HEK293 (cell line): ENCODE measurements at regions not wholly inside any gene's neighbourhood (a gene's known extent, or its start where the extent isn't known, plus 50 kb on each side); places are given as distances from the start of the nearest gene placed in this dataset.

ENCODE experiments used
- CTCF ChIA-PET: fragments of 350-600 bp; formaldehyde crosslinking; extraction: SDS; loops from one replicate; lab custom pipeline; 2021; ENCODE audit warnings: antibody characterized with exemption; lab: Yijun Ruan, JAX
- POLR2A ChIA-PET: fragments of 300-600 bp; formaldehyde crosslinking; extraction: SDS; loops from one replicate; lab custom pipeline; 2020; ENCODE audit warnings: antibody characterized with exemption, inconsistent platforms; lab: Yijun Ruan, JAX
- H3K27ac ChIP-seq: fragments of 200-500 bp; sonication (Bioruptor generic); 2 replicates; pipeline ENCODE4 v1.5.1; 2014; ENCODE audit warnings: low read depth, low read length, control low read depth, inconsistent platforms; ENCODE audit errors: extremely low read depth
- H3K36me3 ChIP-seq, 2 experiments: fragments of 200-500 bp in 1 of 2; sonication (Bioruptor generic) in 1 of 2; 1 replicate in 1 of 2; 2 replicates in 1 of 2; pipeline ENCODE4 v1.5.1; 2014 to 2017; ENCODE audit warnings: inconsistent platforms in 2 of 2, low read length in 2 of 2; ENCODE audit not compliant: control insufficient read depth in 2 of 2, insufficient read depth in 1 of 2
- H3K4me1 ChIP-seq: fragments of 200-500 bp; sonication (Bioruptor generic); 2 replicates; pipeline ENCODE4 v1.5.1; 2014; ENCODE audit warnings: mild to moderate bottlenecking, low read length, inconsistent platforms; ENCODE audit not compliant: control insufficient read depth, insufficient read depth
- H3K4me3 ChIP-seq: 2 replicates; pipeline ENCODE4 v1.5.1; 2011; ENCODE audit warnings: low read depth, mild to moderate bottlenecking, control low read depth, low read length, moderate library complexity
- H3K9me3 ChIP-seq: fragments of 200-500 bp; sonication (Bioruptor generic); 2 replicates; pipeline ENCODE4 v1.5.1; 2014; ENCODE audit warnings: low read depth, low read length, inconsistent platforms; ENCODE audit not compliant: control insufficient read depth, insufficient read depth
- AEBP2 ChIP-seq: fragments of 450-650 bp; formaldehyde crosslinking; IDR thresholded peaks from 2 replicates; pipeline ENCODE4 v1.5.1; 2016; ENCODE audit warnings: missing biosample characterization, missing genetic modification characterization, borderline replicate concordance
- BCL6B ChIP-seq: fragments of 450-650 bp; formaldehyde crosslinking; IDR thresholded peaks from 2 replicates; pipeline ENCODE4 v1.5.1; 2017; ENCODE audit warnings: missing biosample characterization, missing genetic modification characterization
- EGR2 ChIP-seq: fragments of 450-650 bp; formaldehyde crosslinking; IDR thresholded peaks from 2 replicates; pipeline ENCODE4 v1.5.1; 2016; ENCODE audit warnings: low read depth, missing biosample characterization, missing genetic modification characterization
- FEZF1 ChIP-seq: fragments of 450-650 bp; formaldehyde crosslinking; IDR thresholded peaks from 2 replicates; pipeline ENCODE4 v1.5.1; 2016; ENCODE audit warnings: missing biosample characterization, missing genetic modification characterization
- GLI2 ChIP-seq: fragments of 450-650 bp; formaldehyde crosslinking; IDR thresholded peaks from 2 replicates; pipeline ENCODE4; 2017; ENCODE audit warnings: missing biosample characterization, missing genetic modification characterization, low read depth, borderline replicate concordance
- KLF8 ChIP-seq: fragments of 450-650 bp; formaldehyde crosslinking; IDR thresholded peaks from 2 replicates; pipeline ENCODE4 v1.5.1; 2016; ENCODE audit warnings: missing biosample characterization, missing genetic modification characterization
- MEIS1 ChIP-seq: sonication (generic); formaldehyde crosslinking; IDR thresholded peaks from 2 replicates; pipeline ENCODE4 v1.8.1; 2022; ENCODE audit warnings: missing genetic modification reagents, mild to moderate bottlenecking, borderline replicate concordance
- OVOL3 ChIP-seq: fragments of 450-650 bp; formaldehyde crosslinking; IDR thresholded peaks from 2 replicates; pipeline ENCODE4 v1.5.1; 2016; ENCODE audit warnings: missing biosample characterization, missing genetic modification characterization
- PATZ1 ChIP-seq: fragments of 450-650 bp; formaldehyde crosslinking; IDR thresholded peaks from 2 replicates; pipeline ENCODE4 v1.5.1; 2016; ENCODE audit warnings: missing biosample characterization, missing genetic modification characterization
- SP7 ChIP-seq: fragments of 450-650 bp; formaldehyde crosslinking; IDR thresholded peaks from 2 replicates; pipeline ENCODE4 v1.5.1; 2016; ENCODE audit warnings: missing biosample characterization, missing genetic modification characterization
- YY2 ChIP-seq: fragments of 450-650 bp; formaldehyde crosslinking; IDR thresholded peaks from 2 replicates; pipeline ENCODE4 v1.5.1; 2016; ENCODE audit warnings: missing biosample characterization, missing genetic modification characterization
- ZBTB21 ChIP-seq: fragments of 450-650 bp; formaldehyde crosslinking; IDR thresholded peaks from 2 replicates; pipeline ENCODE4 v1.5.1; 2017; ENCODE audit warnings: missing biosample characterization, missing genetic modification characterization
- ZFP37 ChIP-seq: fragments of 450-650 bp; formaldehyde crosslinking; IDR thresholded peaks from 2 replicates; pipeline ENCODE4 v1.5.1; 2016; ENCODE audit warnings: missing biosample characterization, missing genetic modification characterization
- ZNF114 ChIP-seq: fragments of 450-650 bp; formaldehyde crosslinking; IDR thresholded peaks from 2 replicates; pipeline ENCODE4 v1.5.0; 2017; ENCODE audit warnings: missing biosample characterization, missing genetic modification characterization
- ZNF16 ChIP-seq: fragments of 450-650 bp; formaldehyde crosslinking; IDR thresholded peaks from 2 replicates; pipeline ENCODE4 v1.5.1; 2016; ENCODE audit warnings: low read depth, missing biosample characterization, missing genetic modification characterization
- ZNF19 ChIP-seq: fragments of 450-650 bp; formaldehyde crosslinking; IDR thresholded peaks from 2 replicates; pipeline ENCODE4; 2016; ENCODE audit warnings: missing biosample characterization, missing genetic modification characterization, low read depth
- ZNF2 ChIP-seq: fragments of 450-650 bp; formaldehyde crosslinking; IDR thresholded peaks from 2 replicates; pipeline ENCODE4 v1.5.1; 2016; ENCODE audit warnings: missing biosample characterization, missing genetic modification characterization
- ZNF423 ChIP-seq: fragments of 450-650 bp; formaldehyde crosslinking; IDR thresholded peaks from 2 replicates; pipeline ENCODE4 v1.5.1; 2016; ENCODE audit warnings: missing biosample characterization, missing genetic modification characterization
- ZNF544 ChIP-seq: fragments of 450-650 bp; formaldehyde crosslinking; IDR thresholded peaks from 2 replicates; pipeline ENCODE4 v1.5.0; 2017; ENCODE audit warnings: missing biosample characterization, missing genetic modification characterization
- ZNF596 ChIP-seq: fragments of 450-650 bp; IDR thresholded peaks from 2 replicates; pipeline ENCODE4 v1.5.0; 2018; ENCODE audit warnings: missing biosample characterization, mild to moderate bottlenecking, missing genetic modification characterization, moderate library complexity
- ZNF692 ChIP-seq: fragments of 450-650 bp; formaldehyde crosslinking; IDR thresholded peaks from 2 replicates; pipeline ENCODE4 v1.5.1; 2016; ENCODE audit warnings: missing biosample characterization, missing genetic modification characterization
- TF ChIP-seq, protein P1 (sequence below): fragments of 450-650 bp; formaldehyde crosslinking; IDR thresholded peaks from 2 replicates; pipeline ENCODE4; 2016; ENCODE audit warnings: missing biosample characterization, missing genetic modification characterization
- TF ChIP-seq, protein P2 (sequence below): sonication (generic); formaldehyde crosslinking; IDR thresholded peaks from 2 replicates; pipeline ENCODE4 v1.8.1; 2022; ENCODE audit warnings: mild to moderate bottlenecking, moderate library complexity, missing genetic modification reagents

DNA sequence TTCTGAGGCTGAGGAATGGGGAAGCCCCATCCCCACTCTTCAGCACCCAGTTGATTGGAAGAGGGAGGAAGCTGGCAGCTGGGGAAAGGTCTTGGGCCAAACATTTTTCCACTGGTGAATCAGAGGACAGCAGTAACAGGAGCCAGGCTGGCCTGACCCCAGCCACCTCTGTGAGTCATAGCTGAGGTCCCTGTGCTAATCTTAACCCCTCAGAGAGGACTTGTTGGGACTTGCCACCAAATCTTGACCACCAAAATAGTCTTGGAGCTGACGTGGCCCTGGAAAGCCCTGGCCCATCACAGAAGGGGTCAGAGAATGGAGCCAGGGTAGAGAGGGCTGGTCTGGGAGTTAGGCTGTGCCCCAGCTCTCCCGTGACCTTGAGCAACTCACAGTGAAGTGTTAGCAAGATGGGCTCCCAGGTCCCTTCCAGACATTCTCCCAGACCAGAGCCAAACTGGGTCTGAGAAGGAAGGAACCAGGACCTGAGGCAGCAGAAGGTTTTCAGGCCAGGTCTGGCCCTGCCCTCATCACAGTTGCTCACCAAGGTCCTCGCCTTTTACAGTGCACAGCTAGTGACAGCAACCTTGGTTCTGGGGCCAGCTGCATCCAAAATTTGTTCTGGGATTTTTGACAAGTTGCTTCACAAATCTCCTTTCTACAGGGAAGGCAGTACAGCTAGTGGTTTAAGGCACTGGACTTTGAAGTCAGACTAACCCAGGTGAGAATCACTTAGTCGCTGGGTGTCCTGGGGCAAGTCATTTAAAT is 266.6 kb downstream of the CYP26B1 start:
- peaks cover 2% of the 10 kb centered on the region; the same call in 1 of the 2 replicates for H3K4me1 ChIP-seq
- H3K9me3 ChIP-seq, result no peaks in the 10 kb centered on the region
- no peak overlapping the region for H3K4me3 ChIP-seq
- ChIA-PET CTCF (interaction anchor here (0.9 to 1.6 kb wide), 3 partner anchors 8 to 43 kb away, joined by 4 to 6 read pairs (median 4); no protein-coding TSS in a partner anchor), POLR2A (interaction anchor here (0.6 kb wide), 1 partner anchor 657 kb away, joined by 4 read pairs; no protein-coding TSS in a partner anchor)
- H3K36me3 ChIP-seq, result no peaks in the 10 kb centered on the region
- H3K27ac ChIP-seq, result no peak overlapping the region
- TF ChIP-seq ZNF16 (tag by site-specific recombination), result no peak
- TF ChIP-seq OVOL3, result no peak
- TF ChIP-seq ZNF544, result no peak
- TF ChIP-seq ZBTB21 (tag by site-specific recombination), result no peak
- TF ChIP-seq ZNF2 (tag by site-specific recombination), result no peak
- TF ChIP-seq GLI2 (tag by site-specific recombination), result no peak
- TF ChIP-seq, protein P1, sequence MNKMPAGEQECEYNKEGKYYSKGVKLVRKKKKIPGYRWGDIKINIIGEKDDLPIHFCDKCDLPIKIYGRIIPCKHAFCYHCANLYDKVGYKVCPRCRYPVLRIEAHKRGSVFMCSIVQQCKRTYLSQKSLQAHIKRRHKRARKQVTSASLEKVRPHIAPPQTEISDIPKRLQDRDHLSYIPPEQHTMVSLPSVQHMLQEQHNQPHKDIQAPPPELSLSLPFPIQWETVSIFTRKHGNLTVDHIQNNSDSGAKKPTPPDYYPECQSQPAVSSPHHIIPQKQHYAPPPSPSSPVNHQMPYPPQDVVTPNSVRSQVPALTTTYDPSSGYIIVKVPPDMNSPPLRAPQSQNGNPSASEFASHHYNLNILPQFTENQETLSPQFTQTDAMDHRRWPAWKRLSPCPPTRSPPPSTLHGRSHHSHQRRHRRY, result no peak
- no peak for TF ChIP-seq ZFP37 (tag by site-specific recombination)
- no peak for TF ChIP-seq ZNF114 (tag by site-specific recombination)

DNA sequence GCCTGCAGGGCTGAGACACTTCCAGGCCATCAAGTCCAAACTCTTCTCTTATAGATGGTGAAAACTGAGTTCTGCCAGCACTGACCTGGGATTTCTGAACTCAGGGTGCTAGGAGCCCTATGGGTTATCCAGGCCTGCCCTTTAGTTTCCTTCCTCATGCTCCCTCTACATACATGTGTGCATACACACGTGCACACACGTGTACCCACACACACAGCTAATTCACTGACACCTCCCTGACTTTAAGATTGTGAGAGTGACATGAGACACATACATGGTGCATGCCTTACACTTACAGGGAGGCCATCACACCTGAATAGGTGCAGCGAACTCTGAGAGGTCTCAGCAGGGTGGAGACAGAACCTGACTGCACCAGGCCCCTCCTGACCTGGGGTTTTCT is 267.4 kb downstream of the CYP26B1 start:
- H3K4me3 ChIP-seq, result no peak overlapping the region
- H3K4me1 ChIP-seq, result peaks cover 2% of the 10 kb centered on the region; the same call in 1 of the 2 replicates
- H3K36me3 ChIP-seq, result no peaks in the 10 kb centered on the region
- TF ChIP-seq, protein P2, sequence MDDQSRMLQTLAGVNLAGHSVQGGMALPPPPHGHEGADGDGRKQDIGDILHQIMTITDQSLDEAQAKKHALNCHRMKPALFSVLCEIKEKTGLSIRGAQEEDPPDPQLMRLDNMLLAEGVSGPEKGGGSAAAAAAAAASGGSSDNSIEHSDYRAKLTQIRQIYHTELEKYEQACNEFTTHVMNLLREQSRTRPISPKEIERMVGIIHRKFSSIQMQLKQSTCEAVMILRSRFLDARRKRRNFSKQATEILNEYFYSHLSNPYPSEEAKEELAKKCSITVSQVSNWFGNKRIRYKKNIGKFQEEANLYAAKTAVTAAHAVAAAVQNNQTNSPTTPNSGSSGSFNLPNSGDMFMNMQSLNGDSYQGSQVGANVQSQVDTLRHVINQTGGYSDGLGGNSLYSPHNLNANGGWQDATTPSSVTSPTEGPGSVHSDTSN (CRISPR knock-in tag), result no peak
- TF ChIP-seq OVOL3 (no peak), MEIS1 (CRISPR knock-in tag) (no peak), AEBP2 (tag by site-specific recombination) (no peak), YY2 (tag by site-specific recombination) (no peak), ZNF19 (tag by site-specific recombination) (no peak), ZNF692 (tag by site-specific recombination) (no peak), KLF8 (no peak), PATZ1 (no peak), FEZF1 (tag by site-specific recombination) (no peak), SP7 (tag by site-specific recombination) (no peak), BCL6B (tag by site-specific recombination) (no peak), EGR2 (tag by site-specific recombination) (no peak), ZNF596 (tag by site-specific recombination) (no peak), ZNF423 (tag by site-specific recombination) (no peak)
- POLR2A ChIA-PET, result no interaction called here
- CTCF ChIA-PET, result interaction anchor here (1.6 kb wide), 1 partner anchor 43 kb away, joined by 4 read pairs; no protein-coding TSS in a partner anchor
- no peaks in the 10 kb centered on the region for H3K9me3 ChIP-seq
- H3K27ac ChIP-seq, result no peak overlapping the region
